GM18909 (cell line): ENCODE measurements at regions not wholly inside any gene's neighbourhood (a gene's known extent, or its start where the extent isn't known, plus 50 kb on each side); places are given as distances from the start of the nearest gene placed in this dataset.
"Not testable (repeated sequence)": the region's sequence is repeated elsewhere in the genome, so short reads cannot be mapped to it uniquely, and the experiment has no call there.

Source experiments
- ATAC-seq: cut with Tn5 transposase; IDR thresholded peaks from one replicate; pipeline ENCODE4 v1.9.1; 2021; ENCODE audit warnings: mild to moderate bottlenecking; ENCODE audit not compliant: unreplicated experiment, poor library complexity

GRCh38 chr3:153506686-153507085 lies 344.7 kb downstream of the RAP2B start:
- not testable (repeated sequence) for ATAC-seq

GRCh38 chr3:153513236-153513635 lies 351.2 kb downstream of the RAP2B start:
- ATAC-seq, result no peak

GRCh38 chr3:153528473-153528872 lies 366.4 kb downstream of the RAP2B start:
- ATAC-seq, result no peak

GRCh38 chr3:153539263-153539662 lies 377.2 kb downstream of the RAP2B start:
- no peak for ATAC-seq

GRCh38 chr3:153545471-153545870 lies 383.4 kb downstream of the RAP2B start:
- no peak for ATAC-seq

GRCh38 chr3:153547970-153548369 lies 385.9 kb downstream of the RAP2B start:
- no peak for ATAC-seq

- ATAC-seq, result peak; percentile 59
Observed at GRCh38 chr3:153549686-153550085, 387.7 kb downstream of the RAP2B start.

GRCh38 chr3:153551536-153552285 lies 389.7 kb downstream of the RAP2B start:
- no peak for ATAC-seq

GRCh38 chr3:153552887-153553604 lies 391.0 kb downstream of the RAP2B start:
- ATAC-seq, result no peak

GRCh38 chr3:153553605-153553945 lies 391.5 kb downstream of the RAP2B start:
- no peak for ATAC-seq

- no peak for ATAC-seq
Observed at GRCh38 chr3:153555919-153556318, 393.9 kb downstream of the RAP2B start.

- ATAC-seq, result not testable (repeated sequence)
Observed at GRCh38 chr3:153559366-153559765, 397.3 kb downstream of the RAP2B start.

GRCh38 chr3:153567011-153567410 lies 405.0 kb downstream of the RAP2B start:
- no peak for ATAC-seq

- no peak for ATAC-seq
Observed at GRCh38 chr3:153567556-153567955, 405.5 kb downstream of the RAP2B start.

GRCh38 chr3:153570481-153570880 lies 408.5 kb downstream of the RAP2B start:
- ATAC-seq, result not testable (repeated sequence)

GRCh38 chr3:153572165-153572564 lies 410.1 kb downstream of the RAP2B start:
- ATAC-seq, result no peak

GRCh38 chr3:153572654-153573053 lies 410.6 kb downstream of the RAP2B start:
- no peak for ATAC-seq

- ATAC-seq, result no peak
Observed at GRCh38 chr3:153573481-153573880, 411.5 kb downstream of the RAP2B start.

GRCh38 chr3:153574445-153574844 lies 412.4 kb downstream of the RAP2B start:
- no peak for ATAC-seq

- no peak for ATAC-seq
Observed at GRCh38 chr3:153577059-153577736, 415.2 kb downstream of the RAP2B start.

GRCh38 chr3:153578046-153578445 lies 416.0 kb downstream of the RAP2B start:
- ATAC-seq, result no peak
